Glutamatergic neuron (in vitro differentiated cells): ENCODE measurements at regions not wholly inside any gene's neighbourhood (a gene's known extent, or its start where the extent isn't known, plus 50 kb on each side); places are given as distances from the start of the nearest gene placed in this dataset.

ENCODE experiments used
- DNase-seq: peaks from one replicate; pipeline ENCODE4 v3.0.0; 2022
- H3K27ac Mint-ChIP-seq: one replicate; pipeline ENCODE4 v1.8.0; 2020; ENCODE audit warnings: mild to moderate bottlenecking, mixed read lengths, inconsistent platforms; ENCODE audit not compliant: unreplicated experiment
- H3K27me3 Mint-ChIP-seq: one replicate; pipeline ENCODE4 v1.8.0; 2020; ENCODE audit warnings: mild to moderate bottlenecking, moderate library complexity, mixed read lengths, inconsistent platforms; ENCODE audit not compliant: unreplicated experiment
- H3K36me3 Mint-ChIP-seq: one replicate; pipeline ENCODE4 v1.8.0; 2020; ENCODE audit warnings: mild to moderate bottlenecking, mixed read lengths, inconsistent platforms; ENCODE audit not compliant: unreplicated experiment
- H3K4me1 Mint-ChIP-seq: one replicate; pipeline ENCODE4 v1.8.0; 2020; ENCODE audit warnings: mild to moderate bottlenecking, low read depth, mixed read lengths, inconsistent platforms; ENCODE audit not compliant: unreplicated experiment
- H3K4me3 Mint-ChIP-seq: one replicate; pipeline ENCODE4 v1.8.0; 2020; ENCODE audit warnings: mild to moderate bottlenecking, mixed read lengths, inconsistent platforms; ENCODE audit not compliant: unreplicated experiment
- H3K9me3 Mint-ChIP-seq: one replicate; pipeline ENCODE4 v1.8.0; 2020; ENCODE audit warnings: mild to moderate bottlenecking, moderate library complexity, mixed read lengths, inconsistent platforms; ENCODE audit not compliant: unreplicated experiment
- TF ChIP-seq, protein P1 (sequence below): fragments of 200-600 bp; sonication (generic); IDR thresholded peaks from one replicate; pipeline ENCODE4 v1.5.0; 2021; ENCODE audit not compliant: partially characterized antibody, unreplicated experiment

DNA sequence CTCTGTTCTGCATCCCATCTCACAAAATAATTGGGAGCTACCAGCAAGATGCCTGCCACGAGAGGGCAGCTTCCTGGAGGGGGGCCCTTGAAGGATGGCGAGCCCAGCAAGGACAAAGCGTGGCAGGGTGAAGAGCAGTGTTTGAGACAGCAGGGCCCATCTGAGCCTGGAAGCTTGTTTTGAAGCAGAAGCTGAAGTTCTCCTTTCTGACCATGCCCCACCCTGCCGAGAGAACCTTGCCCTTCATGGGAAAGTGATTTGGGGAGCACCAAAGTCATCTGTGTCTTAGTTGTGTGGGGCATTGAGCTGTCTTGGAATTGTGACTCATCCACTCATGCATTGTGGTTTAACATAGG is 216.3 kb downstream of the BCL11A start:
- H3K9me3 Mint-ChIP-seq: no peaks in the 10 kb centered on the region
- no peak for DNase-seq
- peaks cover 10% of the 10 kb centered on the region for H3K27me3 Mint-ChIP-seq
- TF ChIP-seq, protein P1, sequence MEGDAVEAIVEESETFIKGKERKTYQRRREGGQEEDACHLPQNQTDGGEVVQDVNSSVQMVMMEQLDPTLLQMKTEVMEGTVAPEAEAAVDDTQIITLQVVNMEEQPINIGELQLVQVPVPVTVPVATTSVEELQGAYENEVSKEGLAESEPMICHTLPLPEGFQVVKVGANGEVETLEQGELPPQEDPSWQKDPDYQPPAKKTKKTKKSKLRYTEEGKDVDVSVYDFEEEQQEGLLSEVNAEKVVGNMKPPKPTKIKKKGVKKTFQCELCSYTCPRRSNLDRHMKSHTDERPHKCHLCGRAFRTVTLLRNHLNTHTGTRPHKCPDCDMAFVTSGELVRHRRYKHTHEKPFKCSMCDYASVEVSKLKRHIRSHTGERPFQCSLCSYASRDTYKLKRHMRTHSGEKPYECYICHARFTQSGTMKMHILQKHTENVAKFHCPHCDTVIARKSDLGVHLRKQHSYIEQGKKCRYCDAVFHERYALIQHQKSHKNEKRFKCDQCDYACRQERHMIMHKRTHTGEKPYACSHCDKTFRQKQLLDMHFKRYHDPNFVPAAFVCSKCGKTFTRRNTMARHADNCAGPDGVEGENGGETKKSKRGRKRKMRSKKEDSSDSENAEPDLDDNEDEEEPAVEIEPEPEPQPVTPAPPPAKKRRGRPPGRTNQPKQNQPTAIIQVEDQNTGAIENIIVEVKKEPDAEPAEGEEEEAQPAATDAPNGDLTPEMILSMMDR: no peak
- H3K4me1 Mint-ChIP-seq: no peaks in the 10 kb centered on the region
- no peak overlapping the region for H3K27ac Mint-ChIP-seq
- H3K36me3 Mint-ChIP-seq: no peaks in the 10 kb centered on the region
- no peak overlapping the region for H3K4me3 Mint-ChIP-seq

DNA sequence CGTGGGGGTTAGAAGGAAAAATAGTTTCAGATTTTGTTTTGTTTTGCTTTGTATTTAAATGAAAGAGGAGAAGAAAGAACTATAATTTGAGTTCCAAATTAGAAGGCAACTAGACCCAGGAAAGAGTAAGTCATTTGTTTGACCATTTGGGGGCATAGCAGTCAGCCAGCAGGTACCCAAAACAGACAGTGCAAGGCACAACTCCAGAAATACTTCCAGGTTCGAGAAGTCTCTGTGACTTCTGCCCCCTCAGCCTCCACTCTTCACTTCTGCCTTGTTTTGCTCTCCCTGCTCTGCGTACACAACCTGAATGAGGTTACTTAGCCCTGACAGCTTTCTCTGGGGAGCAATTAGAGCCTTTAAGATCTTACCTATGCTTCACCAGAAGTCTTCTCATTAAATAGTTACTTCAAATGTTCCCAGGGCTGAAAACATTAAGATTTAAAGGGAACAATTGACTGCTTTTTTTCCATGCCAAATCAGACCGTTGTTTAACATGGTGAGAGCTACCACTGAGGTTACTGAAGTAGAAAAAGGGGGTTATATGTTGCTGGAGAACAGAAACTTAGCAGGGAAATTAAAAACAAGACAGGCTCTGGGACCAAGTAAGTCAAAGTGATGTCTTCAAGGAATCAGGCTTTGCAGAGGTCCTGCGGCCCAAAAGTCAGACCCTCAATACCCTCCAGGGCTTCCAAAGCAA is 216.9 kb downstream of the BCL11A start:
- Mint-ChIP-seq H3K4me1 (no peaks in the 10 kb centered on the region), H3K9me3 (no peaks in the 10 kb centered on the region), H3K4me3 (no peak overlapping the region), H3K27ac (no peak overlapping the region), H3K27me3 (peaks cover 10% of the 10 kb centered on the region), H3K36me3 (no peaks in the 10 kb centered on the region)
- DNase-seq: no peak
- TF ChIP-seq, protein P1: no peak

DNA sequence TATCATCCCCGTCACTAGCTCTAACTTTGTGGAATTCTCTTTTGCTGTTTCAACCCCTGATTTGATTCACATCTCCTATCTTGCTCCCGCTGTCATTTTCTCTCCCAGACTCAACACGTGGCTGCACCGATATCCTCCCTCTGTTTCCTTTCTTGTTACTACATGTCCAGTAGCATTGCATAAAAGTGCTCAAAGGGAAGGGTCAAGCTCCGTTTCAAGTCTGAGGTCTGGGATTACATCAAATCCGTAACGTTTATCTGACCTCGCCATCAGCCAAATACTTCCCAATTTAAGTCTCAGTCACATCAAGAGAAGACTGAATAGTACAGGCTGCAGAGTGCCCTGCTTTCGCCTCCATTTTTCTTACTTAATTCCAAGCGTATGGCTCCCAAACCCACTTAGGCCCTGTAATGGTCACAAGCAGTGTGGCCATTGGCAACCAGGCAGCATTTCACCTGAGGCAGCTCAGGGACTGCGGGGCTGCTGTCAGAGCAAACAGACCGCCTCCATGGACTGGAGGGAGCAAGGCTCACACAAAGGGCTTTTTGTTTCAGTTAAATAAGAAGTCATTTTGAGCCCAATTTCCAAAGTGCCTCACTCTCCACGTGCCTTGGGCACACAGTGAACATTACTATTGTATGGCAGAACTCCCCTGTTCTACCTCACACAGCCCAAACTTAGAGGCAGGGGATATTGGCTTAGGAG is 217.8 kb downstream of the BCL11A start:
- no peaks in the 10 kb centered on the region for H3K9me3 Mint-ChIP-seq
- H3K4me3 Mint-ChIP-seq: no peak overlapping the region
- no peaks in the 10 kb centered on the region for H3K36me3 Mint-ChIP-seq
- TF ChIP-seq, protein P1: no peak
- H3K4me1 Mint-ChIP-seq: no peaks in the 10 kb centered on the region
- peaks cover 10% of the 10 kb centered on the region for H3K27me3 Mint-ChIP-seq
- DNase-seq: no peak
- H3K27ac Mint-ChIP-seq: no peak overlapping the region

DNA sequence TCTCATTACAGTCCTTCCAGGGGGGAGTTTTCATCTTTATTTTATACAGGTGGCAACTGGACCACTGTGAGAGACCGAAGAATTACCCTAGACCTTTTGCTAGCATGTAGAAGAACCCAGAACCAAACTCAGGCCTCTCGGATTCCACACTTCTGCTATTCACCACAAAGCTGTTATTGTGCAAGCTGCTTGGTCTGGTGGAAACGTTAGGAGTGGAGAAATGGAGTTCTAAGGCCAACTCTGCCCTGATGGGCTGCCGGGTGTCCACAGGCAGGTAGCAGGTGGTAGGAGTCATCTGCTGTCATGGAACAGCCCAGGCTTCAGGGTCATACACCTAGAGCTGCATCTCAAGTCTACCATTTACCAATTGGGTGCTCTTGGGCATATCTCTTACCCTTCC is 218.8 kb downstream of the BCL11A start:
- peaks cover 10% of the 10 kb centered on the region for H3K27me3 Mint-ChIP-seq
- no peaks in the 10 kb centered on the region for H3K36me3 Mint-ChIP-seq
- TF ChIP-seq, protein P1: no peak
- no peak overlapping the region for H3K4me3 Mint-ChIP-seq
- H3K9me3 Mint-ChIP-seq: no peaks in the 10 kb centered on the region
- H3K4me1 Mint-ChIP-seq: no peaks in the 10 kb centered on the region
- no peak overlapping the region for H3K27ac Mint-ChIP-seq
- DNase-seq: no peak

DNA sequence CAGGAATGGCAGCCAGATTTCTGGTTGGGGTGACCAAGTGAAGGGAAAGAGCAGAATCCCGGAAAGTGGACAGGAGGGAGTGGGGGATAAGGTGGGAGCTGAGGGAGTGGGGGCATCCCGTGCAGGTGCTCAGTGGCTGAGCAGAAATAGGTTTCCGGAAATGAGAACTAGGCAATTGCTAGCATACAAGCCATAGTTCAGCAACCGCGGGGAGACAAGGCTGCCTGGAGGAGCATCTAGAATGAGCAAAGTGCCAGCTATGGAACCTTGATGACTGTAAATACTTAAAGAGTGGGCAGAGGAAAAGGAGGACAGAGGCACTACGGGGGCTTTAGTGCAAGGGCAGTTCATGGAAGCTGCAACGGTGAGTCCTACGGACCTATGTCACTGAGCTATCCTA is 220.2 kb downstream of the BCL11A start:
- H3K4me1 Mint-ChIP-seq: peaks cover 4% of the 10 kb centered on the region
- DNase-seq: no peak
- TF ChIP-seq, protein P1: no peak
- no peak overlapping the region for H3K4me3 Mint-ChIP-seq
- no peaks in the 10 kb centered on the region for H3K9me3 Mint-ChIP-seq
- peaks cover 5% of the 10 kb centered on the region for H3K27me3 Mint-ChIP-seq
- H3K36me3 Mint-ChIP-seq: no peaks in the 10 kb centered on the region
- no peak overlapping the region for H3K27ac Mint-ChIP-seq
